Stimulated activated CD4-positive, alpha-beta T cell treated with anti-CD3 and anti-CD28 coated beads, TNF-alpha, amount 100 ng/mL, for 1 hour (primary cell): ENCODE measurements at regions not wholly inside any gene's neighbourhood (a gene's known extent, or its start where the extent isn't known, plus 50 kb on each side); places are given as distances from the start of the nearest gene placed in this dataset.
"Not testable (repeated sequence)": the region's sequence is repeated elsewhere in the genome, so short reads cannot be mapped to it uniquely, and the experiment has no call there.

Experiments used
- DNase-seq, 3 donors: peaks; one replicate each; pipeline ENCODE4 v3.0.0-alpha.2; 2020; ENCODE audit warnings: low read depth in 3 of 3, low spot score in 1 of 3

DNA sequence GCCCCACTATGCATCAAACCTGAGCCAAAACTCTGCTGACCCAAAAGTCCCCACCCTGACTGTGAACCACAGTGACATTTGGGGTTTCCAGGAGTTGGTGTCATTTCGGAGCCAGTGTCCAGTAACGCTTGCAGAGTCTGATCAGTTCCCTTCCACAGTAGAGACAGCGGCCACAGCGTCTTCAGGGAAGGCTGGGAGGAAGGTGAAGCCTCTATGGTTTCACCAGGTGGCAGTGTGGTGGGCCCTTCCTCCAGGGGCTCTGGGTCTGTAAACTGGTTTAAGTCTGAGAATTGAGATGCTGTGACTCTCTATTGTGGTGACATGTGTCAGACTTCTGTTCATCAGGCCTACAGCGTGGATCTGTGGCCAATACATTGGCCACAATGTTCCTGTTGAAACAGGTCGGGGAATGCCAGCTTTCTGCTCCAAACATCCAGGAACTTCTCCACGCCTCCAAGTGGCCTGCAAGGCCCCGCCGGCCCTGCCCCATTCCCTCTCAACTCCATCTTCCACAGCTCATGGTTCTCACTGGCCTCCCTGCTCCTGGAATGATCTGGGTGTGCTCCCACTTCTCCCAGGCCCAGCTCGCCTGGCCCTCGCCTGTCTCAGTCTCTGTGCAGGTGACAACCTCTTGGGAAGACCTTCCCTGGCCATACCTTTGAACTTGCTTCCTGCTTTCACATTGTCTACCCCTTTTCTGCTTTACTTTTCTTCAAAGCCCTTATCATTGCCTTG, 124.5 kb upstream of the FAM20C start:
- DNase-seq: no peak

DNA sequence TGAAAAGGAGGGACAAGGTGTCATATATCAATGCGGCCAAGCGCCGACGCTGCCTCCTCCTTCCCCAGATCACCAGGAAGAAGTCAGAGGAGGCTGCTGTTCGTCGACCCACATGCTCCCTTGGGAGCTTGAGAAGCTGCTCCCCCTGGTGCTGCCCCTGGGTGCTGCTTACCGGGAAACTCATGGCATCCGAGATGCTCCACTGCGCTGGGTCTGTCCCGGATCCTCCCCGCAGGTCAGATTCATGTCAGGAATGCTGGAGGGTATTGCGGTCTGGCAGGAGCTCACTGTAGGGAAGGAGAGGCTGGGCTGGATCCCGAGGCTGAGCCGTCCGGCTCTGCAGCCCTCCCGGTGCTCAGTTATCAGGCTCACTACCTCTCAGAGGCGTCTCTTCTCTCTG, 123.7 kb upstream of the FAM20C start:
- no peak for DNase-seq

DNA sequence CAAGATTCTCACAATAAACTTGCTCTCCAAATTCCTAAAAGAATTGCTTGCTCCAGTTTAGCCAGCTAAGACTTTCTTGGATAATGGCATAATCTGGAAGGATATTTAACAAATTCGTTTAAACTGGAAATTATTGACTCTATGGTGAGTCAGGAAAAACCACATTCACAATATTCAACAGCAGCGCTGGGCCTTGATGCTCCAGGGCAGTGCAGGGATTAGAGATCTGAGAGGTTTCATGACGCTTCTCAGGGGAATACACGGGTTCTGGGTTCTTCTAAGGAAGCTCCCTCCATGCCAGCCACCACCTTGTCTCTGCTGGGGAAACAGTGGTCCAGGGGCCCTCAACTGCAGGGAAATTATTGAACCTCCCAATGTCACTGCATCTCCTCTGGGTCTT, 123.3 kb upstream of the FAM20C start:
- DNase-seq: not testable (repeated sequence)

DNA sequence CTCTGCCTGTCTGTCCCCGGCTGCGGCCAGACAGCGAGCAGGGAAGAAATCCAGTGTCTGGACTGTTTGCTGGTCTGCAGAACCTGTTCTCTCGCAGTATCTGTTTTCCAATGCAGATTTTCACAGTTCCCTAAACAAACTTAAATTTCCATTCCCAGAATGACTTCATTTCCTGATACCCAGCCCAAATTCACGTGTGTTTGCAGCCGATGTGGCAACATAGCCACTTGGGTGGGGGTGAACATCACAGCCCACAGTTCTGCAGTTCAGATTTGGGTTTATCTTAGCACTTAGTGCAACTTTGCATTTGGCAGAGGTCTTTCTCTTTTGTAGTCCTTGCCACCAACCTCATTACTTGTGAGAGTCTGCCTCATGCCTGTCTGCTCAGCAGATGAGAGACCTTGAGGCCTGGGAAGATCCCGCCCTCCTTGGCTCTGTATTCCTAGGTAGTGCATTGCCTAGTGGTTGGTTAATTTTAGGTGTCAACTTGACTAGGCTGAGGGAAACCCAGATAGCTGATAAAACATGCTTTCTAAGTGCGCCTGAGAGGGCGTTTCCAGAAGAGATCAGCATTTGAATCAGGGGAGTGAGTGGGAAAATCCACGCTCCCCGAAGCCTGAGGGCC, 122.8 kb upstream of the FAM20C start:
- DNase-seq: not testable (repeated sequence)

DNA sequence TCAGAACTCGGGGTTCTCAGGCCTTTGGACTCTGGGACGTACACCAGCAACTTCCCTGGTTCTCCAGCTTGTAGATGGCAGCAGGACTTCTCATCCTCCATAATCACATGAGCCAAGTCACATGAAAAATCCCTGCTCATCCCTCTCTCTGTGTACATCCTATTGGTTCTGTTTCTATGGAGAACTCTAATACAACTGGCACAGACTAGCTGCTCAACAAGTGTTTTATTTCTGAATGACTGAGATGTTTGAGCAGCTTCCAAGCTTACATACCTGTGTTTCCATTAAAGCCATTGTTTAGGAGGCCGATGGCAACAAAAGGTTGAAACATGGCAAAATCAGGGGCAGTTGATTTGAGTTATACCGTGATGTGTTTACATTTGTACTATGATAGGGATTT, 122.2 kb upstream of the FAM20C start:
- DNase-seq: not testable (repeated sequence)

DNA sequence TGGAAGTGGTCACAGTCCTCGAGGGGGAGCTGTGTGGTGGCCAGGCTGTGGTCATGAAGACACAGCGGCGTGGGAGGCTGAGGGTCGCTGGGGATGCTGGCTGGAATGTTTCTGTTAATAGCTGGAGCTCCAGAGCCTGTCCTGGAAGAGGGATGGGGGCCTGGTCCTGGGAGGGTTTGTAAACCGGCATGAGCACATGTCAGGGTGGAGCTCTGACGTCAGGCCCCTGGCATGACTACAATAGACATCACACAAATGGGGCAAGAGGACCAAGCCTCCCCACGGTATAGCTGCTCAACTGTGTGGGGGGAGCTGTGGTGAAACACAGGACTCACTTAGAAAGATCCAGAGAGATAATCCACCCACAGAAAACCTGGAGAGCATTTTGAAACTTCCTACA, 121.4 kb upstream of the FAM20C start:
- not testable (repeated sequence) for DNase-seq

DNA sequence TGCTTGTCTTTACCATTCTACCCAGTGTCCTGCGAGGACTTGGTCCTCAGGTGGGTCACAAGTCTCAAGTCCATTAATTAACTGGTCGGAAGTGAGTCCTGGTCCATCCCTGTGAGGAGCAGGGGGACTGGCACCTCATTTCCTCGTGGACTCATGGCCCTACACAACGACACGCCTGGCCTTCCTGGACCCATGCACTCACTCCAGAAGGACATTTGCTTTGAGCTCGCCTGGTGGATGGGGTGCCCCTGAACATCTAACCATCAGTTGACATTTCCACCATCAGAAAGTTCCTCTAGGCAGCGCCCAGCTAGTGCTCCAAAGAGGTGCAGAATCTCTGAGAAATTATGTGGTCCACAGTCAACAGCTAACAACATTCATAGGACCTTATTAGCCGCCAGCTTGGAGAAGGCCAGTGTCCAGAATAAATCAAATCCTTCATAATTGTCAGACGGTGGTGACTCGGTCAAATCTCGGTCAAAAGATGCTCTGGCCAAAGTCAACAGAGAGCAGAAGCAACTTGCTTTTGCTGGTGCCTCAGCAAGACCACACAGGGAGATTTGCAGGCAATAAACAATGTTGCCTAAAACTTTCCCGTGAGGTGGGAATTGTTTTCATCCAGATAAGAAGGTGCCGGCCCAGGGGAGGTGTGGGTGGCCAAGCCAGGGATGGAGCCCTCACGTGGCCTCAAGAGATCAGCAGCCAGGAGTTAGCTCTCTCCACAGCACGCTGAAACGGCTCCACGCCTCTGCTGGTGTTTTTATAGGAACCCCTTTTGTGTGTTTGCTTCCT, 119.9 kb upstream of the FAM20C start:
- not testable (repeated sequence) for DNase-seq

DNA sequence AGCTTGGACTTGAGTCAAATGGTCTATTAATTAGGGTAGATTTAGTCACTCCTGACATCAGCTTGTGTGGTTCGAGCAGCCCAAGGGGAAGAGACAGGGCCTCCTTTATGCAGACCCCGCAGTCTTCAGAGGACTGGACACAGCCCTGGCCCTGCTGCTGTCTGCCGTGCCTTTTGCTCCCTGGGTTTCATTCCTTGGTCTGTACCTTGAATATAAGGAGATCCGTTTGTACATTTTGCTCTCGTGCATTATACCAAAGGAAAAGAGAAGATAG, 119.4 kb upstream of the FAM20C start:
- DNase-seq: not testable (repeated sequence)

DNA sequence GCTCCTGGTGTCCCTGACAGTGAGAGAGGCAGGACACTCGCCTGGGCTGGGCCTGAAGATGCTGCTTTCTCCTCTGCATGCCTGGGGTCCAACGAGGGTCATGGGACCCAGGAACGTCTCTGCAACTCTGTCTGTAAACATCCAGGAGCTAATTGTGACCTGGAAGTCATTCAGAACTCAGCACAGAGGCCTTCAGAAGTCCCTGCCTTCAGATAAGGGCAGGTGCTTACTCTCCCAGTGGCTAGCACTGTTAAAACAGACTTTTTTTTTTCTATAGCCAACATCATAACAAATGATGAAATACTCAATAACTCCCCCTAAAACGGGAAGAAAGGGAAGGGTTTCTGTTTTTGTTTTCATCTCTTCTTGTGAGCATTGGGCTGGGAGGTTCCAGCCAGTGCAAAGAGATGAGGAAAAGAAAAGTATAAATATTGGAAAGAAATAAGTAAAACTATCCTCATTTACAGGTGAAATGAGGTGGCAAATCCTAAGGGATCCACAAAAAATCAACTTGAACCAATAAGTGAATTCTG, 118.3 kb upstream of the FAM20C start:
- DNase-seq: not testable (repeated sequence)

DNA sequence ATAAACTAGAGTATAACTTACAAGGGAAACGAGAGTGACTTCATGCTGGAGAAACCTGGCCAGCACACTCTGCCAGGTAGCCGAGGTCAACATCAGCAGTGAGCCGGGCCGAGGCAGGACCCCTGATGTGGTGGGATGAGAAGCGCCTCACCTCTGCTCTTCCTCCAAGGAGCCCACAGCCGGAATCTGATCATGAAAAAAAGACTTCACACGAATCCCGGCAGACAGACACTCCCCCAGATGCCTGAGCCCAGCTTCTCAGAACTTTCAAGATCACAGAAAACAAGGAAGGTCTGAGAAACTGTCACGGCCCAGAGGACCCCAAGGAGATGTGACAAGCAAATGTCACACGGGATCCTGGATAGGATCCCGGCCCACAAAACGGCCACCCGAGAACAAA, 116.9 kb upstream of the FAM20C start:
- not testable (repeated sequence) for DNase-seq

DNA sequence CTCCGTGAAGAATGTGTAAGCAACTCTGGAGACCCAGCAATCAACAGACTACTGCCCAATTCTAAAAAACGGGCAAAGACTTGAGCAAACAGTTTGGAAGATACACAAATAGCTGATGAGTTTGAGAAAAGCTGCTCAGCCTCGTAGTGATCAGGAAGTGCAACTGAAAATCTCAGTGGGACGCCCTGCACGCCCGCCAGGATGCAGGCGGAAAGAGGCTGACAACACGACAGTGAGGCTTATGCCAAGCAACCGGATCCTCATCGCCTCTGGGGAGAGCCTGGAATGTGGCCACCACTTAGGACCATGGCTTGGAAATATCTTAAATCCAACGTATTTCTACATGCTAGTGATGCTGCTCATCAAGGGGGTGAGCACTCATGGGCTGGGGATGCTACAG, 116.2 kb upstream of the FAM20C start:
- DNase-seq: not testable (repeated sequence)

DNA sequence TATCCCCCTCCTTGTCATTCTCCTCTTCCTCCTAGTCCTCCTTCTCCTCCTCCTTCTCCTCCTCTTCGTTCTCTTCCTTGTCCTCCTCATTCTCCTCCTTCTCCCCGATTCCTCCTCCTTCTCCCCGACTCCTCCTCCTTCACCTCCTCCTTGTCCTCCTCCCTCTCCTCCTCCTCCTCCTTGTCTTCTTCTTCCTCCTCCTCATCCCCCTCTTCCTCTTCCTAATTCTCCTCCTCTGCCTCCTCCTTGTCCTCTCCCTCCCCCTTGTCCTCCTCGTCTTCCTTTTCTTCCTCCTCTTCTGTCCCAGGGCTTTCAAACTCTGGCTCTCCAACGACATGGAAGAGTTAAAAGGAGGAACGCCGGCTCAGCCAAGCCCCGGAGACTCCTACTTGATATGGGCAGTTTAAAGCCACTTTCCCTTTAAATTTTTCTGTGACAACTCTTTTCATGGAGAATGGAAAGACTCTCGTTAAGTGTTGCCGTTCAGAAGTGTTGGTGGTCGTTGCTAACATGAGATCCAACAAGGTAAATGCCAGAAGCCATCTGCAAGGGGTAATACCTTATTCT, 115.5 kb upstream of the FAM20C start:
- not testable (repeated sequence) for DNase-seq

DNA sequence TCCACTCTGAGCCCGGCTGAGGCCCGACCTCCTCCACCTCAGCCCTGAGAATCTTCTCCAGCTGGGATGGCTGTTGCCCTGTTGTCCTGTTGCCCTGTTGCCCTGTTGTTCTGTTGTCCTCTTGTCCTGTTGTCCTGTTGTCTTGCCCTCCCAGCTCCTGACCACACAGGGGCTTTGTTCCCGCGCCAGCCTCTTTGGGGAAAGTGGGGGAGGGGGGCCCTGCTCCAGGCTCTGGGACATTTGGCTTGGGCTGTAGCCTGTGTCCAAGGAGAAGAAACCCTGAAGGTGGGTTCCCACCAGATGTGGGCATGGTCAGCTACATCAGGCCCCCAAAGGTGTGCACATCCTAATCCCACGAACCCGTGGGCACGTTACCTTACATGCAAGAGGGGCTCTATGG, 113.5 kb upstream of the FAM20C start:
- DNase-seq: not testable (repeated sequence)

DNA sequence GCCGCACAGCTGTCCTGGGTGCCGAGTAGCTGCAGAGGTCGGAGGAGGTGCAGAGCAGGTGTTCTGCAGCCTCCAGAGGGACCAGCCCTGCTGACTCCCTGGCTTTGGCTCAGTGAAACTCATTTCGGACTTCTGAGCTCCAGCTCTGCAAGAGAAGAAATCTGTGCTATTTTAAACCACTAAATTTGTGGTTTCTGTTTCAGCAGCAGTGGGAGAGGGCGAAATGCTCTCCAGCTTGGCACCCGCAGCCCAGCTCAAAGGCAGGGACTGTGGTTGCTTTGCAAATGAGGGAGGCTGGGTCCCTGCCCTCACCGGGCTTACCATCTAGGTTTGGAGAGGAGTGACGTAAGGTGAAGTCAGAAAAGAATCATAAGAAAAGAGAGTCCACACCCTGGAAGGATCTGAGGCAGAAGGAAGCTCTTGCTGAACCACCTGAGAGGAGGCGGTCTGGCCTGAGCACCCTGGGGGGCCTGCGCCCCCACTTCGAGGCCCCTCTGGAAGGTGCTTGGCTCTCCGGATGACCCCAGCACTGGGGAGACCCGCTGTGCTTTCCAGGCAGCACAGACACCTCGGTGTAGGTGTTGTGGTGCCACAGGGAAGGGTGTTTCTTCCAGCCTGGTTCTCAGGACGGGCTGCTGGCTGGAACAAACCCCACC, 112.8 kb upstream of the FAM20C start:
- DNase-seq: not testable (repeated sequence)

DNA sequence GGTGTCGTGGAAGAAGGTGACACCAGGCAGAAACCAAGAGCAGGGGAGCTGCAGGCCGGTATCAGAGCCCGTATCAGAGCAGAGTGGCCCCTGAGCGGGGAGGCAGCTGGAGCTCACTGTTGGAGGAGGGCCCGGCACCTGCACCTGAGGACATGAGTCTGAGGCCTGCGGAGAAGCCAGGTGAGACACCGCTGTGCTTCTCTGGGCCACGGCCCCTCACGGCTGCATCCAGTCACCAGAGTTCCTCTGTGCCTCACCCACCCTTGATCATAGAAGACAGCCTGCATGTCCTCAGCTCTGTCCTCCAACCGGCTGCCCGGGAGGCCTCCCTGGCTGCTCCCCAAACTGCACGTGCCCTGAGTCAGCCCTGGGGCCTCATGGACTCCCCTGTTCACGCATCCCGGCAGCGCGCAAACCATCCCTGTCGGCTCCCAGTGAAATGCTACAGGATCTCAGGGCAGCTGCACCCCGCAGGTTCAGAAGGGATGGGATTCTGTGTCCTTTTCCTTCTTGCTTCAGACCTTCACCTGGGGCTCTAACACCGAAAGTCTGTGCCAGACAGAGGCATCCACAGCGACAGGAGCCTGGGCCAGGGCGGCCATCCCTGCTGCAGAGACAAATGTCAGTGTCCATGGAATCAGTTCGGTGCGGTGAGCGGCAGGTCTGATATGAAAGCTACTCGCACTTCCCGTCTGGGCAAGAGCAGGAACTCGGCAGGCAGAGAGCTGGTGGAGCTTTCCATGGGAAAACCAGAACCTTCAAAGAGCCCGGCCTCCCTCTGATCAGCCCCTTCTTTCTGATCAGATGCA, 111.9 kb upstream of the FAM20C start:
- no peak for DNase-seq

DNA sequence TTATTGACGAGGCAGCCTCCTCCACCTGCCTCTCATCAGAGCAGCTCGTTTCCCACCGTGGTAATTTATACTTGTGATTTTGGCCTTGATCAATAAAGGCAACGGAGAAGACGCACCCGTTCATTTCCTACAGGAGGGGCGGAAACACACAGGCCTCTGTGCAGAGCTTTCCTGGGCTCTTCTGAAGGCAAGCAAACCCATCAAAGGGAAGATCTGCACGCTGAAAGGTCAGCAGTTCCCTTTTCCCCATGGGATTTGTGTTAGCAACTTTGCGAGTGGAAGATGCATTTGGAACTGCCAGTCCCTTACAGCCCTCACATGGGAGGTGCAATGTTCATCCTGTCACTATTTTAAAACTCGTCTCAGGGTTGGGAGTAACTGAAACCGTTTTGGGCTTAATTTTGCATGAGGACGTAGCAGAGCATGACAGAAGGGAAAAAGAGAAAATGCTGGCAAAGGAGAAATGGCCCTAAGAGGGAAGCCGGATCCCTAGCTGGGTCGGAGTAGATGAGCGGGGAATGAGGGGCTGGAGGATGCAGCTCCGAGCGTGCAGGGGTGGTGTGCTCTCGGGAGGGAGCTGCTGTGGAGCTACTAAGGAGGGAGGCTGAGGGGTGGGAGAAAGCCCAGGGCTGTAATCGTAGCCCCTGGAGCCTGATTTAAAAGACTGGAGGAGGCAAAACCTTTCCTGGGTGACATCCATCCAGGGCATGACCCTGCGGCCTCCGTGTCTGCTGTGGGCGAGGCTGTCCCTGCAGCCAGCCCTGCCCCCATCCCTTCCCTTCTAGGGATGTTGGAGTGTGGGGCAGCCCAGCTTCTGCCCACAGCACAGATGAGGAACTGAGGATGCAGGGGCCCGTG, 111.1 kb upstream of the FAM20C start:
- DNase-seq: no peak

DNA sequence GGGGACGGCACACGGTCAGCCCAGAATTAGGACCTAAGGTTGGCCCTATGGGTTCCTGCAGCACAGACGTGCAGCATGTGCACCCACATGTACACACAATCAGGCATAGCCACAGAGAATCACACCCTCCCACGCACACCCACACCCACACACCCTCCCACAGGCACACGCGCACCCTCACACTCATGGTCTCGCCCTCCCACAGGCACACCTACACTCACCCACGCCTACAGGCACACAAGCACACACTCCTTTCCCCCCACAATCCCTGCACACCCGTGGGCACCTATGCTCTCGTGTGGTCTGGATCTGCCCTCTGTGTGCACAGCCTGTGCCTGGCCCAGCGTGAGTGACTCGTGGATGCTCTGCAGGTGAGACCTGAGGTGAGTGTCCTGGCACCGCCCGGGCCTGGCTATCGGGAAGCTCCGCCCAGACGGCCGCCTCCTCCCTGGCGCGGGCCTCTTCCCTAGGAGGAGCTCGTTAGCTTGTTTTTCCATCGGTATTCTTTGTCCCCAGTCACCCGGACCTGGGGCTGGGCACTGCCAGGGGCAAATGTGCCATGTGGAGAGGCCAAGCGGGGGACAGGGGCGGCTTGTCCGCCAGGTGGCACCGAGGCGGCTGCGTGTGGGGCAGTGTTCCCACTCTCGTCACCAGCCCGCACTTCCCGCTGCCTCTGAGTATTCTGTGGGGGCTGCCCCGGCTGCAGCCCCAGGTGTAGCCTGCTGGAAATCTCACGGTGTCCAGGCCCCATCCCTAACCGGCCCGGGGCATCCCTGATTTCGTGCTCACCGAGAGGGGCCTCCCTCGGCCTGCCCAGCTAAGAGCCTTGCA, 110.2 kb upstream of the FAM20C start:
- DNase-seq: no peak

DNA sequence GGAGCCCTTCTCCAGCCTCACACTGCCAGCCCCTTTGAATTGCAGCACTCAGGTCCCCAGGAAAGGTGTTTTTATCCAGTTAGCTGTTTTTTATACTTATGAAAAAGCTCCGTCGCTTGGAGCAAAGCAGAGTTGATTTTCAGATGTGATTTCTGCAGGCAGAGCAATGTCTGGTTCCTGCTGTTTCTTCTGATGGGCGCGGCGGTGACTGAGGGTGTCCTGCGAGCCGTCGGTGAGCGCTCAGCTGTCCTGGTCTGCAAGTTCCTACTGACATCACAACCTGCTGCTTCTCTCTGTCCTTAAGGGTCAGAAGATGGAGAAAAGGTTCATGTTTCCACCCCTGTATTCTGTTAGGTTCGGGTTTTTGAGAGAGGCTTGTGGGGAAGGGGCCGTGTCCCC, 109.6 kb upstream of the FAM20C start:
- DNase-seq: no peak

DNA sequence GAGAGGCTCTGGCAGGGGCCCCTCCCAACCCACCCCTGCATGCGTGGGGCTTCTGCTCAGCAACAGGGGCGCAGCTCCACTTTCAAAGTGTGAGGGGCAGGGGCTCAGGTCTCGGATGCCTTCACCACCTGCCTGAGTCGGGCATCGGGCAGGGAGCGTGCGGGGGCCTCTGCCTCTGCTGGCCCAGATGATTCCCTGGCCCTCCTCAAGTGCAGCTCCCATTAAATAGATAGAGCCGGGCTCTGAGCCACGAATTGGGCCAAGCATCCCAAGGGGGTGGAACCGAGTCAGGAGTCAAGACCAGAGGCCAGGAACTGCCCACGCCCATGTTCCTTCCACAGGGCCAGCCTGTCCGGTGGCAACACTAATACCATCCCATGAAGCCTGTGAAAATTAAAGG, 108.9 kb upstream of the FAM20C start:
- no peak for DNase-seq
